ENCODE measurements at regions not wholly inside any gene's neighbourhood (a gene's known extent, or its start where the extent isn't known, plus 50 kb on each side); places are given as distances from the start of the nearest gene placed in this dataset.

DNA sequence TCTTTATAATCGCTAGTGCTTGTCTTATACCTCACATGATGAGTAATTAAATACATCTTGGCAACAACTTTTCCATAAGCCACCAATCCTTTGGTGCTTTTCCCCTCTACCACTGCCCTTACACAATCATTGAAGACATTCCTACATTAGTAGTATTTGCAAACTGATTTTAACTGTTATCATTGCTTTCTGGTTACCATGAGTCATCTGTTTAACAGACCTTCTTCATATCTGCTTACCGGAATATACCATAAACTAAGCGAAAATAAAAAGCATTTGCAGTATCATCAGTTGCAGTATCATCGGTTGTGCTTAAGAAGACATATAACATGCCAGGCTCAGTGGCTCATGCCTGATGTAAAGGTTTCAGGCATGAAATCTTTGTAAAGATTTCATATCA is 54.8 kb upstream of the PLEKHA5 start:
- H3K4me1 ChIP-seq = peaks cover 8% of the 10 kb centered on the region
- in situ Hi-C loops (cut with MboI; ENCODE audit: low sequenced_read_pairs) = no loop called here
- H3K36me3 ChIP-seq (replicated peaks) = no peaks in the 10 kb centered on the region
- no peaks in the 10 kb centered on the region for H3K9me3 ChIP-seq
- no peak overlapping the region for H3K4me3 ChIP-seq
- DNase-seq (ENCODE audit: low spot score in 2 of 2) = no peak
- no peaks in the 10 kb centered on the region for H3K27me3 ChIP-seq (ENCODE audit: low read depth)

DNA sequence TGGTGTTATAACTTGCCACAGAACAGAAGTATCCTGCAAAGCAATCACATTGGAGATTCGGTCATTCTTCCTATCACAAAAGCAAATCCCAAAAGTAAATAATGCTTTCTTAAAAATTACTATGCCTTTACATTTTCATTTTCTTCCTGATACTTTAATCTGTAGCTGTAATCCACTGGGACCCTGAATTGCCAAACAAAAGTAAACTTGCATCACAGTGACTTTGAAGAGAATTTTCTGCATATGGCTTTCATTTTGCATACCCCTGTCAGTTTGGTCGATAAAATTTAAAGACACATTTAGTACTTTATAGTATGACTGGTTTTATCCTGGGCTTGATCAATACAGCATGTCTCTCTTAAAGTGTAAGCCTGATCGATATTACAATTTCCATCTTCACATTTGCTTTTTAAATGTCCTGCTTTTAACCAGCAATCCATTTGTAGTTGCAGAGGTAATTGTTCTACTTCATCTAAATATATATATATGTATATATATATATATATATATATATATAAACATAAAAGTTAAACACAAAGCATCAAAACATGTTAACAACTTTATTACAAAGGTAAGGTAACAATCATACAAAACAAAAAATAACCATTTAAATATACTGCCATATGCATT is 53.7 kb upstream of the PLEKHA5 start:
- H3K9me3 ChIP-seq = no peaks in the 10 kb centered on the region
- H3K27me3 ChIP-seq (ENCODE audit: low read depth) = no peaks in the 10 kb centered on the region
- H3K4me3 ChIP-seq = no peak overlapping the region
- H3K36me3 ChIP-seq (replicated peaks) = no peaks in the 10 kb centered on the region
- peaks cover 13% of the 10 kb centered on the region for H3K4me1 ChIP-seq
- DNase-seq (ENCODE audit: low spot score in 2 of 2) = peak in 1 of 2 experiments; percentile 59
- in situ Hi-C loops (cut with MboI; ENCODE audit: low sequenced_read_pairs) = no loop called here
